ENCODE measurements at regions not wholly inside any gene's neighbourhood (a gene's known extent, or its start where the extent isn't known, plus 50 kb on each side); places are given as distances from the start of the nearest gene placed in this dataset.

DNA sequence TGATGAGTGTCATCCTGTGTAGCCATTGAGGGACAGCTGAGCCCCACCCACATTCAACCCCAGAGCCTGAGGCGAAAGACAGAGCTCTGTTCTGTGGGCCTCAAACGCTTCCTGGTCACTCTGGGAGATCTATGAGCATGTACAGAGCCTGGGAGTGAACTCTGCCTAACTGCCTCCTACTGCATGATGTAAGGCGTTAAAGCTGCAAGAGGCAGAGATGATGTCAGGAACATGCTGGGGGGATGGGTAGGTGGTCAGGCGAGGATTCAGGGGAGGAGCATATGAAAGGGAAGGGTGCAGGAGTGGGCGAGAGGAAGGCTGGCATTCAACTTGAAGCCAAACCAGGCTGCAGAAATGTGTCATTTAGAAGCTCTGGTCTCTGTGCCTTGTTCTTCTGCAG, 181.0 kb downstream of the TFCP2L1 start:
- TF ChIP-seq, protein P1, sequence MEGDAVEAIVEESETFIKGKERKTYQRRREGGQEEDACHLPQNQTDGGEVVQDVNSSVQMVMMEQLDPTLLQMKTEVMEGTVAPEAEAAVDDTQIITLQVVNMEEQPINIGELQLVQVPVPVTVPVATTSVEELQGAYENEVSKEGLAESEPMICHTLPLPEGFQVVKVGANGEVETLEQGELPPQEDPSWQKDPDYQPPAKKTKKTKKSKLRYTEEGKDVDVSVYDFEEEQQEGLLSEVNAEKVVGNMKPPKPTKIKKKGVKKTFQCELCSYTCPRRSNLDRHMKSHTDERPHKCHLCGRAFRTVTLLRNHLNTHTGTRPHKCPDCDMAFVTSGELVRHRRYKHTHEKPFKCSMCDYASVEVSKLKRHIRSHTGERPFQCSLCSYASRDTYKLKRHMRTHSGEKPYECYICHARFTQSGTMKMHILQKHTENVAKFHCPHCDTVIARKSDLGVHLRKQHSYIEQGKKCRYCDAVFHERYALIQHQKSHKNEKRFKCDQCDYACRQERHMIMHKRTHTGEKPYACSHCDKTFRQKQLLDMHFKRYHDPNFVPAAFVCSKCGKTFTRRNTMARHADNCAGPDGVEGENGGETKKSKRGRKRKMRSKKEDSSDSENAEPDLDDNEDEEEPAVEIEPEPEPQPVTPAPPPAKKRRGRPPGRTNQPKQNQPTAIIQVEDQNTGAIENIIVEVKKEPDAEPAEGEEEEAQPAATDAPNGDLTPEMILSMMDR (conservative IDR thresholded peaks at IDR 0.05; ENCODE audit: low read depth, low read length), result no peak
- TF ChIP-seq EZH2 (IDR thresholded peaks at IDR 0.05; ENCODE audit: low read length, unreplicated experiment), result no peak

Data from PC-3 (cell line).